AG08395 (cell line): ENCODE measurements at regions not wholly inside any gene's neighbourhood (a gene's known extent, or its start where the extent isn't known, plus 50 kb on each side); places are given as distances from the start of the nearest gene placed in this dataset.

ENCODE experiments used
- DNase-seq: peaks from one replicate; pipeline ENCODE4 v3.0.0; 2012; ENCODE audit warnings: mixed read lengths, low spot score

DNA sequence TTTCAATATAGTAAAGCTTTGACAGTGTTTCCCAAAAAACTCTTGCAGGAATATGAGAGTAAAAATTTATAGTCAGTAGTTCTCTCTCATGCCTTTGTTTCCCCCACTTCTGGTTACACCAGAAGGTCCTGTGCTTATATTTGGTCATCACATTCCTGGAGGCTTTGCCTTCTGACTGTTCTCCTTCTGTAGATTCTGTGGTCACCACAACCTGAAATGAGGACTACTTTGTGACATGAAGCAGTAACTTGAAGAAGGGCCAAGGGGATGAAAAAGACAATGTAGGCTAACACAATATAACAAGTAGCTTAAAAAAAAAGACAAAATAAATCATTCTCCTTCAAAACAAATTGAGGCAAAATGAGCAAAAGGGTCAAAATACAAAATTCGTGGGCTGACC lies 366.2 kb upstream of the NR3C2 start:
- no peak for DNase-seq

DNA sequence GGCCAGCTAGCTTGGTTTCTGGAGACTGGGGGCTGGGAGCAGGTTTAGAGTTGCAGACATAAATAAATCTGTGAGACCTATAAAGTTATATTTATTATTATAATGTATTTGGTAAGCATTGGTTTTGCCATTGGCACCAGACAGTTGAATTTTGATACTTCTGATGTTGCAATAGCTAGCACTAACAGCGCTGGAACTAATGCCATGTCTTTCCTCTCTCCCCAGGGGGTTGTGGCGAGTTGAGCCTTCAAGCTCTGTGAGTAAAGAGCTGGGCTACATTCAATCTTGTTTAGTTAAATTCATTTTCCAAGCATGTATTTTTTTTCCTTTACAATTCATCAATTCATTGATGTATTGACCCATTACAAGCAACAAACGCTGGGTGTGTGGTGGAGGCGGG lies 358.7 kb upstream of the NR3C2 start:
- no peak for DNase-seq

DNA sequence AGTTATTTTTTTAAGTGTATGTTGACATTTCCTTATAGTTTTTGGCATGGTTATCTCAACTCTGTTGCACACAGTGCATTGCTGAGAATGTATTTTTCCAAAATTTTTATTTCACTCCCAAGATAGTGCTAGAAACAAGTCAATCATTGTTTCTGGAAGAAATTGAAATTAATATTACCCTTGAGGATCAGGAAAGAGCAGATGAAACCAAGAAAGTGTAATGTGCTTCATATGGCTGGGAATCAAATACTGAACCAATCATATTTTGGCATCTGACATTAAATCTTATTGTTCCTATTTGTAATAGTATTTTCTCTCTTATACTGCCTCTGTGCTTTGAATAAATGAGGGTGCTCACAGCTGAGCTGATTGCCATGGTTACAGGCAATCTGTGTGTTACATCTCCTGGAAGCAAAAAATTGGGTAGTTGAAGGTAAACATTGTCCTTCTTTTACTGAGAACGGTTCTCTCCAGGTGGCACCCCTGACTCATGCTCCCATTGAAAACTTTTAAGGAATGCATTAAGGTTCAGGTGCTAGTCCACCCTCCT lies 358.2 kb upstream of the NR3C2 start:
- DNase-seq = no peak

DNA sequence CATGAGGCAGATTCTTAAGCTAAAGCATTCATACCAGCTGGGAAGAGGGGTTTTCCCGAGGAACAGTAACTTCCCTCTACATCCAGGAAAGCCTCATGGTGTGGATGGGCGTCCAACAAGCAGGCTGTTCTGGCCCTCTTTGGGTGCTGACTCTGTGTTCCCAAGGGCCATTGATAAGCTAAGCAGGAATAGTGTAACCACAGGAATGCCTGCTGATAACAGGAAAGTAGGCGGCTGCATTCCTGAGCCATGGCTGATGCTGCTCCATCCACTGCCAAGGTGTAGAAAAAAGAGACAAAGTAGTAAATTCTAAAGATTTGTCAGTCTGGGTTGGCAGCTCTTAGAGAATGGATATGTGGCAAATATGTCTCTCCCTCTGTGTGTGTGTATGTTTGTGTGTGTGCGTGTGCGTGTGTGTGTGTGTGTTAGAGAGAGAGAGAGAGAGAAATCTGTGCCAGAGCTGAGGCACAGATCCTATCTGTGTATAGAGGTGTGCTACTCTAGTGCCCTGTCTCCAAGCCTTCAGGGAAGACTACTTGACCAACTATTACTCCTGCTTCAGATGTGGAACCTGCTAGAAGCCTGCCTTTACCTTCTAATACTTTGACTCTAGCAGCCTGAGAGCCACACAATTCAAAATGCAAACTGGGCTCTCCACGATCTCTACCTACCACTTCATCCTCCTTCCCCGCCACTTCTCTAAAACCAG lies 353.1 kb upstream of the NR3C2 start:
- no peak for DNase-seq

DNA sequence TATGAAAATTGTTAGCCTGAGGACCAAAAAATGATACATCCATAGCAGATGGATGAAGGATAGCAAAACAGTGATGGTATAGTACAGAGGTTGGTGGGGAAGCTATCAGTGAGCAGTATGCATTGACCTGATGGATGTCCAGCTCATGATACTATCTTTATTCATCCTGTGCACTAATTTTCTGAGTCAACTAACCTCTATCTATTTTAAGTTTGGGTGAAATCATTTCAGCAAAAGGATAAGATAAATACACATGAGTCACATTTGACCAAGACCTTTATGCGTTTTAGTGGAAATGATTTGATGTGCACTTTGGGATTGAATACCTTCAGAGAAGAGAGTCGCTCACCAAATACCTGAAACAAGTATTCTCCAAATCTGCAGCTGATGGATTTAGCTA lies 351.0 kb upstream of the NR3C2 start:
- no peak for DNase-seq

DNA sequence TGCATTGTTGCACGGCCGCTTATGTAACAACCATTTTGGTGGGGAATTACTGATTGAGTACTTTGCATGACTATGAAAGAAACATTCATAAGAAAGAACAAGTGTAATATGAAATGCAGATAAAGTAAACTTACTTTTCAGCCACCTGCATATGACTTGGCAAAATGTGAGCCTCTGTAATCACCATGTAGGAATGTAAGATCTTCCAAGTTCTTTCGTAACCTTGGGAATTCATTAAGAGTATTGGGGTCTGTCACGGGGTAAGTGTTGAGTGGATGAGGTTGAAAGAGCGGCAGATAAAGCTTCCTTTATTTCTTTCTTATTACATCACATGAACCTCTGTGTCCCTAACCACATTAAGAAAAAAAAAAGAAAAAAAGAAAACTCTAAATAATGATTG lies 348.5 kb upstream of the NR3C2 start:
- no peak for DNase-seq

DNA sequence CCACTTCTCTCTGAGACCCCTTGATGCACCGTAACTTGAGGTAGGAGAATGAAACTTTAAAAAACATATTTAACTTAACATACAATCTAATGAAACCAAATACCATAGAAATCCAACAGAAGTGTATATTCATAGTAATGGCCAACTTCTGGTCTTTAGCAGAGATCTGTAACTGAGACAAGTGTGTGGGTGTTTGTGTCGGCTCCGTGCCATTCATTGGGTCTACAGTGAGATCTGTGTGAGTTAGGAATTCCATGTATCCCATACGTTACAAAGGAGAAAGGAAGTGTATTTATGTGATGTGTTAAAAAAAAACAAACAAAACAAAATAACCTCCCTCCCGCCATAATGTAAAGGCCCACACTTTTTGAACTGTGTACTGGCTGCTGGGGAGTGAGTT lies 348.0 kb upstream of the NR3C2 start:
- no peak for DNase-seq

DNA sequence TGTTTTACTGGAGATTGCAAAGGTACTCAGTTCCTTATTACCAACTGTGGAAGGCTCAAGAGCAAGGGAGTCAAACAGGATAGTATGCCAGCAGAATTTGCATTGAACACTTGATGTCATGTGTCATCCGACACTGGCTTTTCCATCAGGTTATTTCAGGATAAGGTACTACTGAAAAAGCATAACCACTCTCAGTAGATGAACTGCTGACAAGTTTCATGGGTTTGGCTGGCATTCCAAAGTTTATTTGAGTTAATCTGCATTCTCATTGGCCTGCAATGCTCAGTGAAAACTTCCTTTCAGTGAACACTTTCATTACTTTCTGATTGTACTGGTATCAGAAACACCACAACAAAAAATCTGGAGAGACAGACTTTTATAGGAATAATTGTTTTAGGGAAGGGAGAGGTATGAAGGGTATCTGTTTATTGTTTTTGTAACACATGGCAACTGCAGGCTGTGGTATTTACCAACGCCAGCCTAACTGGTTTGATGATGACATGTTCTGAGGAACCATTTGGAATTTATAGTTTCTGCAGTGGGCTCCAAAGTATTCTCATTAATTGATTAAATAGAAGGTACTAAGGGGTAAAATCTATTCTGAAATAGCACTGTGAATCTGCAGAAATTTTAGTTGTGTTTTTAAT lies 345.7 kb upstream of the NR3C2 start:
- DNase-seq = peak; percentile 35

DNA sequence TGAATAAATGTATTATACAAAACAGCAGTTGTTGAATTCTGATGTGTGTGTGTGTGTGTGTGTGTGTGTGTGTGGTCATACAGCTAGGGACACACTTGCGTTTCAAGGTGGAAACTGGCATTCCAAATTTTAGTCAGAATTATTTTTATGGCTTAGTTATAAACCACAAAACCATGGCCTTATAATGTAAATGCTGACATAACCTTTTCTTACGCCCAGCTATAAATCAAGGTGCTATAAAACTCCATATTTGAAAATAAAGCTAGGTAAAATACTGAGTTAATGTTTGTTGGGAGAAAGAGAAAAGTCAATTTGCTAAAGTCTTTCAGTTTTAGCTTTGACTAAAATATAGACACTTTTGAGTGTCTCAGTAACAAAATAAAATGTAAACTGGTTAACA lies 345.1 kb upstream of the NR3C2 start:
- no peak for DNase-seq

DNA sequence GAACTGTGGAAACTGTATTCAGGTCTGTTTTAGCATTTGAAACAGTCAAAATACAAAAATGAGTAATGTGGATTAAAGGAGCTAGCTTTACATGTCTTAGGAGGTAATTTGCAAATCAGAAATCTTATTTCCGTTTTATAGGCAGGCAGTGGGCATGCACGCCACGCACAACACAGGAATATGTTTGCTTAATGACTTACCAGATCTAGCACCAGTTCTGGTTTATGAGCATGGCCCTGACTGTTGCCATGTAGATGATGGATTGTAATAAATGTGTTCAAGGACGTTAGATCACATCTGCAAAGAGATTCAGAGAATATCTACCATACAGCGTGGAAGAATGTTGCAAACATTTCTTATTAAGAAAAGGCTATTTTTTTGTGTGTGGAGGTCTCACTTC lies 344.5 kb upstream of the NR3C2 start:
- DNase-seq = no peak

DNA sequence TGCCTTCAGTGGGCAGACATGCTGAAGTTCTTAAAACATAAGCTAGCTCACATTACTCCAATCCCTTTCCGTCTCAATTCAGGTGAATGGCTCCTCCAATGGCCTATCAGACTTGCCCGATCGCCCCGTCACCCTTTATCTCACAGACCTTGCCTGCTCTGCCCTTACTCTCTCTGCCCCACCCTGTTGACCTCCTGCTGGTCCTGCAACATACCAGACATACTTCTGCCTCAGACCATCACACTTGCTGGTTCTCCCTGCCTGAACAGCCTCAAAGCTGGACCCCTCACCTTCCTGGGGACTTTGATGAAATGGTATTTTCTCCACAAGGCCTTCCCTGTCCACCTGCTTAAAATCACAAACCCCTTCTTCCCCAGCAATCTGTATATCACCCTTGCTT lies 340.1 kb upstream of the NR3C2 start:
- DNase-seq = no peak

DNA sequence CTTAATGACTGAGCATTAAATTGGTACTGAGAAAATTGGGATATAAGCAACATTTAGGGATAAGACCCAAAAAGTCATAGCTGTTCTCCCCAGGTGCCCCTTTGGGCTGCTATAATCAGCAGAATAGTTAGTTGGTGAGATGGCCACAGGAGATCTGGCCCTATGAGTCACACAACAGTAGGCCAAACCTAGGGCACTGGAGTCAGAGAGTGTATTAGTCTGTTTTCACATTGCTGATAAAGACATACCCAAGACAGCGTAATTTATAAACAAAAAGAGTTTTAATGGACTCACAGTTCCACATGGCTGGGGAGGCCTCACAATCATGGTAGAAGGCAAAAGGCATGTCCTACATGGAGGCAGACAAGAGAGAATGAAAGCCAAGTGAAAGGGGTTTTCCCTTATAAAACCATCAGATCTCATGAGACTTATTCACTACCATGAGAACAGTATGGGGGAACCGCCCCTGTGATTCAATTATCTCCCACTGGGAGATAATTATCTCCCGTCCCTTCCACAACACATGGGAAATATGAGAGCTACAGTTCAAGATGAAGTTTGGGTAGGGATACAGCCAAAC lies 338.3 kb upstream of the NR3C2 start:
- DNase-seq = peak; percentile 17

DNA sequence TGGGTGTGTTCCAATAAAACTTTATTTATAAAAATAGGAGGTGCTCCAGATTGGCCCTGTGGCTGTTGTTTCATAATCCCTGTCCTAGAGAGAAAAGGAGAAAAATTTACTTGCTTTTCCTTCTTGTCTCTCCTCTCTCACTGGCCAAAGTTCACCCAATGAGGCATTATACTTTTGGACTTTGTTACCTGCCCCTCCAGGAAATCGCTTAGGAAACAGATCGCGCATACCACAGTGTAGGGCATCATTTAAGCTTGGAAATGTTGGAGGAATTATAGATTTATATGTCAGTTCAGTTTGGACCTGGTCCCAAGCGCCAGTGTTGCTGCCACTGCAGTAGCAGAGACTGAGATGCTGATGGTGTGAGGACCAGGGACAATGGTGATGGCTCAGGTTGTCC lies 337.6 kb upstream of the NR3C2 start:
- DNase-seq = no peak

DNA sequence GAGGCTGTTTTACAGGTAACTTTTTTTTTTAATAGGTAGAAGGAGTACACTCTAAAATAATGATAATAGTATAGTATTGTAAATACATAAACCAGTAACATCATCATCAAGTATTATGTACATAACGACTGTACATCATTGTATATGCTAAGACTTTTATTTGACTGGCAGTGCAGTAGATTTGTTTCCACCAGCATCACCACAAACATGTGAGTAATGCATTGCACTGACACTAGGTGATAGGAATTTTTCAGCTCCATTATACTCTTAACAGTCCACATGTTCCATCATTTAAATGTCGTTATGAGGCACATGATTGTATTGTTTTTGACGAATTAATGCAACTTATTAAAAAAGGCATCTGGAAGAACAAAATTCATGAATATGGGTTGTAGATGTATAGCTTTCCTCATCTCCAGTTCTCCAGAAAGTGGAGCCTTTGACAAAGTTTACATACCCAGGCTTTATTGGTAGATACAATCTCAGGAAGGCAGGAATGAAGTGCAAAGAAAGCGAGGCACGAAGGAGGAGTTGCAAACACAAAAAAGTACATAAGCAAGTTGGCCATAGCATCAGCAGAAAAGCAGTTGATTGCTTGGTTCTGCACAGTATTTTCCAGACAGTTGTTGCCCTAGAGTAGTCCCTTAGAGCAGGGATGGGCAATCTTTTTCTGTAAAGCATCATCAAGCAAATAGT lies 336.9 kb upstream of the NR3C2 start:
- no peak for DNase-seq

DNA sequence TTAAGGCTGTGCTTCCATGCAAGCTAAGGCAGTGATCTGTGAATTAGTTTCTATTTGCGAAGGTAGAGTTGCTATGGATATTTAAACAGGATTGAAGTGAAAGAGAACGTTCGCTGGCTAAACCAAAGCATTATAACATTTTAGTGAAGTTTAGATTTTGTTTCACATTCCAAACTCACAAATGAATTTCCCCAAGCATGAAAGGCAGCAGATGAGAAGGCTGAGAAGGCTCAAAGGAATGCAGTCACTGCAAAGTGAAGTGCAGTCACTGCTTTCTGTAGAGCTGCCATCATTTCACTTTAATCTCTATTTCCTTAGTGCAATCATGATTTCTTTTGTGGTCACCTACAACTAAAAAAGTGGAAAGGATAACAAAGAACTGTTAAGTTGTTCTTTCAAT lies 334.7 kb upstream of the NR3C2 start:
- peak; percentile 50 for DNase-seq

DNA sequence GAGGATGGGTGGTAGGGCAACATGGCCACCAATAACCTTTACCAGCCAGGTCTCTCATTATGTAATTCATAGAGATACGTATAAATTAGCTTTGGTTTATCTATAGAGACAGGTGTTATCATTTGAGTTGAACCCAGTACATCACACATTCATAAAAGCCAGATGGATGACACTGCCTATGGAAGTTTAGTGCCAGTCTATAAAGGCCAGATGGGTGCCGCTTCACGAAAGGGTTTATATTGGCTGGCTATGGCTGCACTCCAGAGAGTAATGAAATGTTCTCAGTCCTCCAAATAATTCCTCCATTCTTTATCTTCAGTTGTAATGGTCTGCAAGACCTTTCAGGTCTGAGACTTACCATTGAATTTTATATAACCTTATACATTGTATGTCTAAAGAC lies 331.9 kb upstream of the NR3C2 start:
- no peak for DNase-seq

DNA sequence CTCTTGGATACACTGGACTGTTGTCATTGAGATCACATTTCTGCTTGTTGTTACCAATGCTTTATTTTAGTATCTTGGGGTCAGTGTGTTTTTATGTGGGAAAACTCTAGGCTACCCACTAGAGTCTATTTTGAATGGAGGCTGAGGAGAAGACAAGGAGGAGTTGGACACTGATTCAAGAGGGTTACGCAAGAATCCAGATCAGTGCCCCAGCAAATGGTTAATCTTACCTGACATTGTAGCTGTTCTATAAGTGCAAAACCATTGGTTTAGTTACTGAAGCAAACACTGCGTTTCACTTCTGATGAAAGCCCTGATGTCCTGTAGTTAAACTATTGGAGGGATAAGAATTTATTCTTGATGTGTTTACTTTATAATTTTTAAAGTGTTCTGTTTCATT lies 331.1 kb upstream of the NR3C2 start:
- no peak for DNase-seq

DNA sequence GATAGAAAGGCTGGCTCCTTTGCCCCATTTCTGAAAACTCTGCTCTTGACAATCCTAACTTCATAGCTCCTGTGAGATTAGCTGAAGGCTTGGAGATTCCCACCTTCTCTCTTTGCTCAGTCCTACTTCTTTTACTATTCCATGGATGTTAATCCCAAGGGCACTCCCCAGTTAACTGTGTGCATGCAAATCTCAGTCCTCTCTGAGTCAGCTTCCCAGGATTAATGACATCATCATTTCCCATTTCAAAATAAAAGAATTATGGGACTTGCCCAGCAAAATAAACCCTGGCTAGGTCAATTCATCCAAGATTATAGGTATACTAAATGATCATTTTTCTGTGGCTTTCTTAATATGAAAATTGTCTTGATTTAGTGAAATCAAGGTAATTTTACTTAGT lies 328.6 kb upstream of the NR3C2 start:
- no peak for DNase-seq

DNA sequence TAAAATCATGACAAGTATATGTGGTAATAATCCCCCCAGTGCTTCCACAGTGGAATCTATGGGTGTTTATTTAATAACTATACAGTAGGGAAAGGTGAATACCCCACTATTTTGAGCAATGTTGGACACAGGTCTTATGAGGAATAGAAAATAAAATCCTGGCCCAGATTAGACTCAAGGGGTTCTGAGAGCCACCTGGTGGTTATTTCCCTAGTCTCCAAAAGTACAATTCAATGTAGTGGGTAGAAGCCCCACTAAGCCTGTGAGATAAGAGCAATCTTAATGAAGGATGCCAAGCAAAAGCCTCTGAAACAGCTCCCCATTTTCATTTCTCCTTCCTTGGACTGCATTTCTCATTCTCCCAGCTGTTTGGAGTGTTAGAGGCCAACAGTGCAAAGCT lies 328.2 kb upstream of the NR3C2 start:
- DNase-seq = no peak

DNA sequence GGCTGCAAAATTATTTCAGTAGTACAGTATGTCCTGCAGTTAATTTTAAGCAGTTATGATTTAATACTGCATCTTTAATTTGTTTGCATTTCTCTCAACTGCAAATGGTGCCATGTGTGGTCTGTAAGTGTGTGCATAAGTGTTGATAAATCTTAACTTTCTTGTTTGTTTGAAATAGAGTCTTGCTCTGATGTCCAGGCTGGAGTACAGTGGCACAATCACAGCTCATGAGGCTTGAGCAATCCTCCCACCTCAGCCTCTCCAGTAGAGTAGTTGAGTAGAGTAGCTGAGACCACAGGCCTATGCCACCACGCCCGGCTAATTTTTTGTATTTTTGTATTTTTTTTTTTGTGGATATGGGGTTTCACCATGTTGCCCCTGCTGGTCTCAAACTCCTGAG lies 322.5 kb upstream of the NR3C2 start:
- no peak for DNase-seq

DNA sequence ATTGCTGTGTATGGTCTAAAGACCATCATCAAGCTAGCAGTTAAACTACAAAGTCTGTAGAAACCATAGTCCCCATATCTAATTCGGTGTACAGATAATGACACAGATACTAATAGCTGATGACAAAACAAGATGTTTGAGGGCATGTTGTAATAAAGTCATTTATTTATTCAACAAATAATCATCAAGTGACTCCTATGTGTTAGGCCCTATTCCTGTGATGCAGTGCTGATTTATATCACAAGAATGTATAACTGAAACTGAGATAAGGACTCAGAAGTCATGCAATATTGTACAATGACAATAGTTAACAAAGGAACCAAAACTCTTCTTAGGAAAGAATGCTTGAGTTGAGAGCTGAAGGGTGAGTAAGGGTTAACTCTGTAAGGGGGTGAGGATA lies 315.0 kb upstream of the NR3C2 start:
- DNase-seq = no peak

DNA sequence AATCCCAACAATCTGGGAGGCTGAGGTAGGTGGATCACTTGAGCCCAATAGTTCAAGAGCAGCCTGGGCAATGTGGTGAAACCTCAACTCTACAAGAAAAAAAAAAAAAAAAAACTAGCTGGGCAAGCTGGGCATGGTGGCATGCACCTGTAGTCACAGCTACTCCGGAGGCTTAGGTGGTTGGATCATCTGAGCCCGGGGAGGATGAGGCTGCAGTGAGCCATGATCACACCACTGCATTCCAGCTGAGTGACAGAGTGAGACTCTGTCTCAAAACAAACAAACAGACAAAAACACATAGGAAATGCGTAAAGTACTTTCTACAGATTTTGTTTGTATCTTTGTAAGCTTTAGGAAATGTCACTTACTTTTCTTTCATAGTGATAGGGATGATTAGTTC lies 307.2 kb upstream of the NR3C2 start:
- no peak for DNase-seq

DNA sequence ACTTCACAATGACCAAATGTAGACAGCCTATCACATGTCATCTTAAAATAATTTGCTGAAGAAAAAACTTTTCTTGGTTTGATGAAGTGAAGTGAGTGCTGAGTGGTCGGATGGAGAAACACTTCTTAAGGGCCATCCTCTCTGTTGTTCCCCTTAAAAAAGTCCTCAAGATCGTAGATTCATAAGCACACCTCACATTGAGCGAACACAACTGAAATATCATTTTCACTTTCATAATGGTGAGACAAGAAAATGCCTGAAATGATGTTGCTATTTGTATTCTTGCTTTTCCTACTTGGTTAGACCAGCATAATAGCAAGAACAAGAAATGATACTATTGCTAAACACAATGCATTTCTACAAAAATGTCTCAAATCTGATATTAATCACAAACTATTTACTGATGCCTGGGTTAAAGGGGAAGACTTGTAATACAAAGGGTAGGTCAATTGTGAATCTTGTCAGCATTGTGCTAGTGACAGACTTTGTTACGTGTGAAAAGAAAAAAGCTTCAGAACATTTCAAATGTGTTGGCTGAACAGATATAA lies 305.6 kb upstream of the NR3C2 start:
- no peak for DNase-seq
